ENCODE measurements at regions not wholly inside any gene's neighbourhood (a gene's known extent, or its start where the extent isn't known, plus 50 kb on each side); places are given as distances from the start of the nearest gene placed in this dataset.

- TF ChIP-seq POLR2A (IDR thresholded peaks at IDR 0.05), result no peak
- TF ChIP-seq, protein P1, sequence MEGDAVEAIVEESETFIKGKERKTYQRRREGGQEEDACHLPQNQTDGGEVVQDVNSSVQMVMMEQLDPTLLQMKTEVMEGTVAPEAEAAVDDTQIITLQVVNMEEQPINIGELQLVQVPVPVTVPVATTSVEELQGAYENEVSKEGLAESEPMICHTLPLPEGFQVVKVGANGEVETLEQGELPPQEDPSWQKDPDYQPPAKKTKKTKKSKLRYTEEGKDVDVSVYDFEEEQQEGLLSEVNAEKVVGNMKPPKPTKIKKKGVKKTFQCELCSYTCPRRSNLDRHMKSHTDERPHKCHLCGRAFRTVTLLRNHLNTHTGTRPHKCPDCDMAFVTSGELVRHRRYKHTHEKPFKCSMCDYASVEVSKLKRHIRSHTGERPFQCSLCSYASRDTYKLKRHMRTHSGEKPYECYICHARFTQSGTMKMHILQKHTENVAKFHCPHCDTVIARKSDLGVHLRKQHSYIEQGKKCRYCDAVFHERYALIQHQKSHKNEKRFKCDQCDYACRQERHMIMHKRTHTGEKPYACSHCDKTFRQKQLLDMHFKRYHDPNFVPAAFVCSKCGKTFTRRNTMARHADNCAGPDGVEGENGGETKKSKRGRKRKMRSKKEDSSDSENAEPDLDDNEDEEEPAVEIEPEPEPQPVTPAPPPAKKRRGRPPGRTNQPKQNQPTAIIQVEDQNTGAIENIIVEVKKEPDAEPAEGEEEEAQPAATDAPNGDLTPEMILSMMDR (IDR thresholded peaks at IDR 0.05 in 8 of 11, conservative IDR thresholded peaks at IDR 0.05 in 3 of 11), result no peak
These were observed 276.8 kb upstream of the CHST9 start for GRCh38 chr18:27461957-27462356.

All from spleen (tissue), 7 donors.